ENCODE measurements at regions not wholly inside any gene's neighbourhood (a gene's known extent, or its start where the extent isn't known, plus 50 kb on each side); places are given as distances from the start of the nearest gene placed in this dataset.

- no peak for ATAC-seq (replicated peaks in 6 of 8)
- in situ Hi-C loops (cut with MboI; ENCODE audit: low pct_unique_long_range_greater_than_20kb in 2 of 9, low sequenced_read_pairs in 9 of 9, unreplicated experiment in 9 of 9): no loop called here
- H3K4me1 ChIP-seq (replicated peaks in 1 of 2): peaks cover 0 to 6% of the 10 kb centered on the region in 2 donors
- WGBS, 10 experiments: 17 to 100% (median 80%) methylated on average over 1 of the region's 1 CpG; no CpG with 5 or more reads in 1 of the 10 experiments
- no peak overlapping the region for H3K27ac ChIP-seq
- H3K4me3 ChIP-seq: no peak overlapping the region
Observed at GRCh38 chr10:84824525-84824924, 496.1 kb downstream of the CCSER2 start.

GRCh38 chr10:84825330-84825729 is 496.9 kb downstream of the CCSER2 start:
- H3K4me1 ChIP-seq (replicated peaks in 1 of 2): peaks cover 0 to 6% of the 10 kb centered on the region in 2 donors
- H3K4me3 ChIP-seq: no peak overlapping the region
- no peak overlapping the region for H3K27ac ChIP-seq
- in situ Hi-C loops (cut with MboI; ENCODE audit: low pct_unique_long_range_greater_than_20kb in 2 of 9, low sequenced_read_pairs in 9 of 9, unreplicated experiment in 9 of 9): no loop called here
- WGBS, 10 experiments: 0 to 100% (median 80%) methylated on average over 1 of the region's 1 CpG; no CpG with 5 or more reads in 7 of the 10 experiments
- ATAC-seq (replicated peaks in 6 of 8): peak in 5 of 8 experiments; percentile 29 to 57 (median 53)

- WGBS, 10 experiments: 6 to 100% (median 33%) methylated on average over 1 to 3 of the region's 3 CpGs
- Histone ChIP-seq H3K27ac (no peak overlapping the region), H3K4me1 (replicated peaks in 1 of 2) (peaks cover 0 to 9% of the 10 kb centered on the region in 2 donors), H3K4me3 (no peak overlapping the region)
- no peak for ATAC-seq (replicated peaks in 6 of 8)
- in situ Hi-C loops (cut with MboI; ENCODE audit: low pct_unique_long_range_greater_than_20kb in 2 of 9, low sequenced_read_pairs in 9 of 9, unreplicated experiment in 9 of 9): no loop called here
Observed at GRCh38 chr10:84826704-84827103, 498.3 kb downstream of the CCSER2 start.

- H3K27ac ChIP-seq: no peak overlapping the region
- 2 to 94% (median 73%) methylated on average over 3 to 7 of the region's 7 CpGs; no CpG with 5 or more reads in 1 of the 10 experiments for WGBS, 10 experiments
- no peak for ATAC-seq (replicated peaks in 6 of 8)
- no peak overlapping the region for H3K4me3 ChIP-seq
- in situ Hi-C loops (cut with MboI; ENCODE audit: low pct_unique_long_range_greater_than_20kb in 2 of 9, low sequenced_read_pairs in 9 of 9, unreplicated experiment in 9 of 9): no loop called here
- peaks cover 0 to 9% of the 10 kb centered on the region in 2 donors for H3K4me1 ChIP-seq (replicated peaks in 1 of 2)
Observed at GRCh38 chr10:84829131-84829530, 500.7 kb downstream of the CCSER2 start.

GRCh38 chr10:84837041-84837812 is 508.8 kb downstream of the CCSER2 start:
- in situ Hi-C loops (cut with MboI; ENCODE audit: low pct_unique_long_range_greater_than_20kb in 2 of 9, low sequenced_read_pairs in 9 of 9, unreplicated experiment in 9 of 9): no loop called here
- peaks cover 12 to 18% of the 10 kb centered on the region in 2 donors for H3K4me1 ChIP-seq (replicated peaks in 1 of 2)
- no peak overlapping the region for H3K4me3 ChIP-seq
- peak in 5 of 8 experiments; percentile 68 to 87 (median 83) for ATAC-seq (replicated peaks in 6 of 8)
- 0 to 80% (median 33%) methylated on average over 1 to 3 of the region's 3 CpGs; no CpG with 5 or more reads in 1 of the 10 experiments for WGBS, 10 experiments
- no peak overlapping the region for H3K27ac ChIP-seq

- in situ Hi-C loops (cut with MboI; ENCODE audit: low pct_unique_long_range_greater_than_20kb in 2 of 9, low sequenced_read_pairs in 9 of 9, unreplicated experiment in 9 of 9): no loop called here
- Histone ChIP-seq H3K27ac (no peak overlapping the region), H3K4me3 (no peak overlapping the region), H3K4me1 (replicated peaks in 1 of 2) (peaks cover 12 to 18% of the 10 kb centered on the region in 2 donors)
- no peak for ATAC-seq (replicated peaks in 6 of 8)
- WGBS, 10 experiments: 7 to 100% (median 83%) methylated on average over 1 to 10 of the region's 10 CpGs; no CpG with 5 or more reads in 1 of the 10 experiments
Observed at GRCh38 chr10:84837877-84838276, 509.5 kb downstream of the CCSER2 start.

- peaks cover 12 to 18% of the 10 kb centered on the region in 2 donors for H3K4me1 ChIP-seq (replicated peaks in 1 of 2)
- no peak overlapping the region for H3K4me3 ChIP-seq
- in situ Hi-C loops (cut with MboI; ENCODE audit: low pct_unique_long_range_greater_than_20kb in 2 of 9, low sequenced_read_pairs in 9 of 9, unreplicated experiment in 9 of 9): no loop called here
- WGBS, 10 experiments: 26 to 100% (median 73%) methylated on average over 1 to 5 of the region's 6 CpGs; no CpG with 5 or more reads in 4 of the 10 experiments
- H3K27ac ChIP-seq: no peak overlapping the region
- ATAC-seq (replicated peaks in 6 of 8): no peak
Observed at GRCh38 chr10:84838851-84839250, 510.5 kb downstream of the CCSER2 start.

GRCh38 chr10:84842593-84842992 is 514.2 kb downstream of the CCSER2 start:
- in situ Hi-C loops (cut with MboI; ENCODE audit: low pct_unique_long_range_greater_than_20kb in 2 of 9, low sequenced_read_pairs in 9 of 9, unreplicated experiment in 9 of 9): no loop called here
- ATAC-seq (replicated peaks in 6 of 8): no peak
- Histone ChIP-seq H3K4me1 (replicated peaks in 1 of 2) (peaks cover 19 to 21% of the 10 kb centered on the region in 2 donors), H3K27ac (no peak overlapping the region), H3K4me3 (no peak overlapping the region)

- in situ Hi-C loops (cut with MboI; ENCODE audit: low pct_unique_long_range_greater_than_20kb in 2 of 9, low sequenced_read_pairs in 9 of 9, unreplicated experiment in 9 of 9): no loop called here
- H3K4me3 ChIP-seq: no peak overlapping the region
- ATAC-seq (replicated peaks in 6 of 8): no peak
- H3K4me1 ChIP-seq (replicated peaks in 1 of 2): peaks cover 17 to 20% of the 10 kb centered on the region in 2 donors
- H3K27ac ChIP-seq: no peak overlapping the region
- WGBS, 10 experiments: 0 to 100% (median 43%) methylated on average over 1 to 2 of the region's 2 CpGs
Observed at GRCh38 chr10:84844461-84844860, 516.1 kb downstream of the CCSER2 start.

GRCh38 chr10:84845628-84846261 is 517.4 kb downstream of the CCSER2 start:
- WGBS, 10 experiments: 0 to 100% (median 83%) methylated on average over 1 to 2 of the region's 2 CpGs; no CpG with 5 or more reads in 1 of the 10 experiments
- Histone ChIP-seq H3K4me3 (no peak overlapping the region), H3K4me1 (replicated peaks in 1 of 2) (peaks cover 17 to 20% of the 10 kb centered on the region in 2 donors), H3K27ac (no peak overlapping the region)
- in situ Hi-C loops (cut with MboI; ENCODE audit: low pct_unique_long_range_greater_than_20kb in 2 of 9, low sequenced_read_pairs in 9 of 9, unreplicated experiment in 9 of 9): no loop called here
- peak in 6 of 8 experiments; percentile 44 to 81 (median 60) for ATAC-seq (replicated peaks in 6 of 8)

GRCh38 chr10:84846658-84847316 is 518.4 kb downstream of the CCSER2 start:
- WGBS, 10 experiments: 0 to 77% (median 13%) methylated on average over 1 to 4 of the region's 4 CpGs
- Histone ChIP-seq H3K27ac (no peak overlapping the region), H3K4me1 (replicated peaks in 1 of 2) (peaks cover 17 to 20% of the 10 kb centered on the region in 2 donors), H3K4me3 (no peak overlapping the region)
- ATAC-seq (replicated peaks in 6 of 8): peak in 5 of 8 experiments; percentile 49 to 89 (median 83)
- in situ Hi-C loops (cut with MboI; ENCODE audit: low pct_unique_long_range_greater_than_20kb in 2 of 9, low sequenced_read_pairs in 9 of 9, unreplicated experiment in 9 of 9): no loop called here

- in situ Hi-C loops (cut with MboI; ENCODE audit: low pct_unique_long_range_greater_than_20kb in 2 of 9, low sequenced_read_pairs in 9 of 9, unreplicated experiment in 9 of 9): no loop called here
- Histone ChIP-seq H3K4me3 (no peak overlapping the region), H3K4me1 (replicated peaks in 1 of 2) (peaks cover 17 to 20% of the 10 kb centered on the region in 2 donors), H3K27ac (no peak overlapping the region)
- 0 to 93% (median 60%) methylated on average over 1 to 2 of the region's 2 CpGs; no CpG with 5 or more reads in 1 of the 10 experiments for WGBS, 10 experiments
- no peak for ATAC-seq (replicated peaks in 6 of 8)
Observed at GRCh38 chr10:84848967-84849366, 520.6 kb downstream of the CCSER2 start.

- Histone ChIP-seq H3K27ac (no peak overlapping the region), H3K4me3 (no peak overlapping the region), H3K4me1 (replicated peaks in 1 of 2) (peaks cover 17 to 20% of the 10 kb centered on the region in 2 donors)
- no peak for ATAC-seq (replicated peaks in 6 of 8)
- 0 to 100% (median 80%) methylated on average over 1 to 6 of the region's 6 CpGs; no CpG with 5 or more reads in 3 of the 10 experiments for WGBS, 10 experiments
- in situ Hi-C loops (cut with MboI; ENCODE audit: low pct_unique_long_range_greater_than_20kb in 2 of 9, low sequenced_read_pairs in 9 of 9, unreplicated experiment in 9 of 9): no loop called here
Observed at GRCh38 chr10:84850826-84851225, 522.4 kb downstream of the CCSER2 start.
